ENCODE measurements at regions not wholly inside any gene's neighbourhood (a gene's known extent, or its start where the extent isn't known, plus 50 kb on each side); places are given as distances from the start of the nearest gene placed in this dataset.

DNA sequence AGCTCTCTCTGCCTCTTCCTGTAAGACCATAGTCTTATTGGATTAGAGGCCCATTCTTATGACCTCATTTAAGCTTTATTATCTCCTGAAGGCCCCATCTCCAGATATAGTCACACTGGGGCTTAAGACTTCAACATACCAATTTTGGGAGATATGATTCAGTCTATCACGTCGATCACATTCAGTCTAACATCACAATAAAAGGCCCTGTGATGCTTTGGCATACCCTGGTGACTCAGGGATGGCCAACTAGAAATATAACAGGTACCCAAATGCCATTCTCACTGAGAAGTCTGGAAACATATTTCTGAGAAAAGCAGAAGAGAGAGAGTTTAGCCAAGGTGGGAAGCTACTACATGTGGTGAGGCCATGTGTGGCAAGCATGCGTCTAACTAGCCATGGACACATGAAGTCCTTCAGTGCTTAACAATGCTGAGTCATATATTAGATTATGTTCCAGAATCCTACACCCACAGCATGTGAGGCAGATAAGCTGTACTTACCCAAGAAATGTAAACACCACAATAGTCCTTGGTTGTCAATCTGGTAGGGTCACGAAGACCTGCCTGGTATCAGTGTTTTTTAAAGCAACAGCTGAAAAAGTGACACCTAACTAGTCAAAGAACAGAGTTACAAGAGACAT is 485.1 kb downstream of the FOXO1 start:
- DNase-seq (ENCODE audit: extremely low read depth, low read depth): no peak

DNA sequence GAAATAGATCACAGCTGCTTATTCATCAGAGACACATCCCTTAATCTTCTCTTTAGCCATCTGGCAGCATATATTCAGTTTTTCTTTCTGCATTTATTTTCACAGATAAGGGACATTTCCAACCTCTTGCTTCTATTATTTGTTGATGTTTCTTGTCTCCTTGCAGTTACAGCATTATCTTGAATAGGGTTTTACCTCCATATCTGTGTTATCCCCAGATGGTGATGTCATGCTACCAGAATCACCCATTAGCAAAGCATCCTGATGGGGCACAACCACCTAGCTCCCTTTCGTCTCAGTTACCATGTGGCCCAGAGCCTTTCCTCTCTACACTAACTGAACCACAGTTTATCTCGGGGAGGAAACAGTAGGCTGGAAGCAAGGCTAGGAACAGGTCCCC is 483.9 kb downstream of the FOXO1 start:
- no peak for DNase-seq (ENCODE audit: extremely low read depth, low read depth)

DNA sequence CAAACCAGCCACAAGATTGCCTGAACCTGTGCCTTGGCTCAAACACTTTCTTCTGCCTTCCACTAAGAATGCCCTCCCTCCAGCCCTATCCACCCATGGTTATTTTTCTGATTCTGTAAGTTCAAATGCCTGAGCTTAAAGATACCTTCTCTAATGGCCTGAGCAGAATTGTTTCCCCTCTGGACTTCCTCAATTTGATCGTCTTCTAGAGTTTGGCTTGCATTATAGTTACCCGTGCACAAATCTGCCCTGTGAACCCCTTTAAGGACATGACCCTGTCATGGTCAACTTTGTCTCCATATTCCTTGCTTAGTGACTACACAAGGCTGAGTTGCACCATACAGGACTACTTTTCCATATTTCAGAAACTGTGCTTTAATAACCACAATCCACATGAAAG is 481.0 kb downstream of the FOXO1 start:
- no peak for DNase-seq (ENCODE audit: extremely low read depth, low read depth)

DNA sequence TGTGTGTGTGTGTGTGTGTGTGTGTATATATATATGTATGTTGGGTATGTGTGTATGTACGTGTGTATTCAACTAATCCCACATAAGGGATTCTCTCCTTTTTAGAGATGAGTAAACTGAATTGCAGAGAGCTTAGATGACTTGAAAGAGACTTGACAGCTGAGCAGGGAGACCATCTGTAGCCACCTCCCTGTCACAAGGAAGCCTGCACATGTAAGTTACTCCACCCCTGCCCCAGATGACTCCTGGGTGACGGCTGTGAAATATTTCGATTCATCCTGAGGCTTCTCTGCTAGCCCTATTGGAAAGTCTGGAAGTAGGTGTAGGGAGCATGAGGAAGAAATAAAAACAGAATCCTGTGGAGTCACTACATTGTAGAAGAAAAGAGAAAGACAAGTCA is 480.4 kb downstream of the FOXO1 start:
- DNase-seq (ENCODE audit: extremely low read depth, low read depth): no peak

DNA sequence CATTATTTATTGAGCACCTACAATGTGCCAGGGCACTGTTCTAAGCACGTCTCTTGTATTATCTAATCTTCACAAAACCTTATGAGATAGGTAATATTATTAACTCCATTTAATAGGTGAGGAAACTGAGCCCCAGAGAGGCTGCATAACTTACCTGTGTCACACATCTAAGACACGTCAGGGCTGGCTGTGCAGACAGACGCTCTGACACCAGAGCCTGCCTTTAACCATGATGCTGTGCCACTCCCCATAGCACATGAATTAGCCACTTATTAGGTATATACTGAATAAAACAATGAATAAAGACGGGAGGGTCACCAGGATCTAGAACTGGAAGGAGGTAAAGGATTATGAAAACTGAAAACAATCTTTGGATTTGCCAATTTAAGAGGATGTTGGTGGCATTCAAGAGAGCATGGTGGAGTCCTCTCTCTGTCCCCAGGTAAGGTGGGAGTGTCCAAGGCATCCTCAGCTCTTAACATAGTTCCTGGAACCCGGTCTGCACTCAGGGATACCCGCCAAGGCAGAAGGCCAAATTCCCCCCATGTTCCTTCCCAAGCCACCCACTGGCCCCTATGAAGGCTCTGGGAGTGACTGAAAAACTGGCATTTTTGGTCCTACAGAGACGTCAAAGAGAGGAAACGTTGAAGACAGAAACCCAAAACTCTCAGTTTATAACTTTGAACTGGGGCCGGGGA is 479.7 kb downstream of the FOXO1 start:
- no peak for DNase-seq (ENCODE audit: extremely low read depth, low read depth)

DNA sequence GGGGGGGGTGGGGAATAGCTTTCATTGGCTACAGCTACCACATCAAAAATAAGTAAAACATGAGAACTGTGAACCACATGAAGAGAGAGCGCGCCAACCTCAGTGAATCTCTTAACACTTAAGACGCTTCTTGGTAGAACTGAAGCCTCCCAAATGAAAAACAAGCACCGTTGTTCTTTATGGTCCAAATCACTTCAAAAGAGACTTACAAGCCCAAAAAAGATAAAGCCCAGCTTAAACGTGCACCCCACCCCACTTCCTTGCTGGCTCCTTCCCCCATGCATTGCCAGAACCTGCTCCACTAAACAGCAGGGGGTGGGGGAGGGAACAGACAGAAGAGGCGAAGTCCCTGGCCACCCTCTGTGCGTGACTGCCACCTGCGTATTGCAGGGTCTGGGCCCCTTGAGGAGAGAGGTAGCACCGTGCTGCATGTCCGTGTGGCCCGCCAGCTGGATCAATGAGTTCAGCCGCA is 479.1 kb downstream of the FOXO1 start:
- DNase-seq (ENCODE audit: extremely low read depth, low read depth): no peak

DNA sequence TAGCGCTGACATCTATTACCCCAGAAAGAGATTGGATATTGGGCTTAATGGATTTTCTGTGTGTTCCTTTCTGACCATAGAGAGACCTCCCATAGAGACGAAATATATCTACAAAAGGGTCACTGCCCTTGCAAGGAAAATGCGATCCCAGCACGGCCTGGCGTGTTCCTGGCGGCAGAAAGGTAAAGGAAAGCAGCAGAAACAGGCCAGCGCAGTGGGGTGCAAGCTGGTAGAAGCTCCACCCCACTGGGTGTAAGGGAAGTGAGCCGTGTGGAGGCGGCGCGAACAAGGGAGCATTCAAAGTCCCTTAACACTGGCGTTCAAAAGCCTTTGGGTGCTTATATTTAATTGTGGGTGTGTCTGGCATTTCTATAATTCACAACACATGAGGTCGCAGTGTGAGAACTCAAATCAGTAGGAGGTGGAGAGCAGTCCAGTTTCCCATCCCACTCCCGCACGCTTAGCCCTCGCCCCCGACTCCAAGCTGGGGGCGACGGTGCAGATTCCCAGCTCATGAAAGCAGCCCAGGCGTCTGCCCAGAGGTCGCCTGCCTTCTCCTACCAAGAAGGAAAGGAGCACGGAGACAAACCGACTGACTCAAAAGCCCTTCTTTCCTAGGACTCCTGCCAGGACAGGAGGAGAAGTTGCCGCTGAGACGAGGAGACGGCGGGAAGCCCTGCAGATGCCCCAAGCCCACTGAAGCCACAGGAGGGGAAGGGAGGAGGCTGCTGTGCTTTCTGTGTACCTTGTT is 478.4 kb downstream of the FOXO1 start:
- no peak for DNase-seq (ENCODE audit: extremely low read depth, low read depth)

DNA sequence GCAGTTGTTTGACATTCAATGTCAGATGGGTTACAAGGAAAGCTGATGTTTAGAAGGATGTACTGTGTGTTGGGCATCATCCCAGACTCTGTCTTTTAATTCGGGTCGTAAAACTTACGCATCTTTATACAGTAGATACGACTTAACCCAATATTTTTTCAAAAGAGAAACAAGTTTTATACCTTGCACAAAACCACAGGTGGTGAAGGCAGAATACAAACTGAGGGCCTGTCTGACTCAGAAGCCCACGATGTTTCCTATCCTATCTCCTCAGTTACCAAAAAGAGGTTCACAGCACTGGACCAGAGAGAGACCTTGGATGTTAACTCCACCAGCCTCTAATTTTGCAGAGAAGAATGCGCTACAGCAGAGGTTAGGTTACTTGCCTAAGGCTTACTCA is 477.0 kb downstream of the FOXO1 start:
- DNase-seq (ENCODE audit: extremely low read depth, low read depth): no peak

DNA sequence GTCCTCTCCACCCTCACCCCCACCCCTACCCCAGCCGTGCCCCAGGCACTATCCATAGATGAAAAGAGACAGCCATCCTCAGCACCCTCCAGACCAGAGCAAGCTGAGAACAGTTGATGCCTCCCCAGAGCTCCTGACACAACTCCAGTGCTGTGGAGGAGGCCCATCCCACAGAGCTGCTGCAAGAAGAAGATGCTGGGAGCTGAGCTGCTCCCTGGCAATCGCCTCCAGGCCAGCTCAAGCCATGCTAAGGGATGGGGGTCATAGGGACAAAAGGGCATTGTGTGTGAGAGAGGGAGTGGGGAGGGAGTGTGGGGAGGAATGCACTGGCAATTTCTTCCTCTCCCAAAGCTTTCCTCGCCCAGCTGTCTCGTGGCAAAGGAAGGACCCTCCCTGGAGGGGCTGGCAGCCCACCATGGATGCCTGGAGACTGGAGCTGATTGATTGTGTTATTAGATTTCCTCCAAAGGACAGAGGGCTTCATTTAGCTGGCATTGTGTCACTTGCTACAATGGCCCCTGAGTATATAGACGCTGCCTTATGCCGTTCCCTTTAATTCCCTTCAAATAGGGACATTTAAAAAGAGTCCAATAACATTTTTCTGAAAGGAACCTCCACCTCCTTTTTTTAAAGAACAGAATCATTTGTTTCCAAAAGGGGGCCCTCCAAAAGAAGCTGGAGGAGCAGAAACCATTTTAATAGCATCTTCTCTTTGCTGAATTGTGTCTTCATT is 476.4 kb downstream of the FOXO1 start:
- no peak for DNase-seq (ENCODE audit: extremely low read depth, low read depth)

DNA sequence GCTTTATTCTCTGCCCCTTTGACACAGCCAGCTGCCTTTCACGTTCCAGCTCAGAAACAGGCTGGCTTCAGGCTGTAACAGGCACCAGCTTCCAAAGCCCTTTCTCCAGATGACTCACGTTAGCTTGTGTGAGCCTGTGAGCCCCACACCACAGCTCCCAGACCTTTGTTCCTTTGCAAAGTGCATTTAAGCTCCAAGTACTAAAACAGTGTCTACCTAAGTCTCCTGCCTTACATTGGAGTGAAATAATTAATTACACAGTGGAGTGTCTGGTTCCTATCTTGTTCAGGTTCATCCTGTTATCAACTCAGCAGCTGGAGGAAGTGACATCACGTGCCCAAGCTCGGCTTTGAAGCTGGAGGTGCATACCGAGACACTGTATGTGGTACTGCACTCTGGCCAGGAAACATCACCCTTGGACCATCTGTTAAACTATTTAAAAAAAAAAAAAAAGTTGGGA is 475.8 kb downstream of the FOXO1 start:
- DNase-seq (ENCODE audit: extremely low read depth, low read depth): no peak

DNA sequence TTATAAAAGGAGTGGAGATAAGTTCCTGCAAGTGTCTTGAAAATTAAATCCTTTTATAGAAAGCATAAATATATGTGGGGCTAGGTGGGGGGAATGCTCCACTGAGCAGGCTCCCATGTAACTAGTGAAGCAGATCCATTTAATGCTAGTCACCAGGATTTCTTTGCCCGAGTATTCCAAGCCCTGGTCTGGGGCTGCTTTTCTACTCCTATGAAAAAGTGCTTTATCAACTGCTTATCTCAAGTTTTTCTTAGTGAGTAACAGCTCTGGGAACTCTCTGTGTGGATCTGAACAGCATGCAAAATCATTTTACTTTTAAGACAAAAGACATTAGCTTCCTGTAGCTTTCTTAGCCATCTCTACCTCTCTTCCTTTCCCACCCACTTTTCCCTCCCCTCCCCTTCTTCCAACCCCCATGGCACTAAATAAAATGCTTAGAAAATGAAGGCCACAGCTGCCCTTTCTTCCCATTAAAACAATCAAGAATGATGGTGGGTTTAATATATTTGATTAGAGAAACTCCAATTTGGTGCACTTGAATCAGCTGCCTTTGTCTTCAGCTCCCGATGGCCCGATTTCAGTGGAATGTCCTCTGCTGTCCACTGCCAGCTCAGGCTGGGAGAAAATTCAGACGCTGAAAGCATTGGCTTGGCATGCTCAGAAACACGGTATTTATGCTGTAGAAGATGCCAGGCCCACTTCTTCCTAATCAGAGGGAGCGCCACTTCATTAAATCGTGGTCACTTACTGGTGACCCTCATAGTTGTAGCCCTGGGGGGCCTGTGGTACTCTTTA is 475.1 kb downstream of the FOXO1 start:
- no peak for DNase-seq (ENCODE audit: extremely low read depth, low read depth)

DNA sequence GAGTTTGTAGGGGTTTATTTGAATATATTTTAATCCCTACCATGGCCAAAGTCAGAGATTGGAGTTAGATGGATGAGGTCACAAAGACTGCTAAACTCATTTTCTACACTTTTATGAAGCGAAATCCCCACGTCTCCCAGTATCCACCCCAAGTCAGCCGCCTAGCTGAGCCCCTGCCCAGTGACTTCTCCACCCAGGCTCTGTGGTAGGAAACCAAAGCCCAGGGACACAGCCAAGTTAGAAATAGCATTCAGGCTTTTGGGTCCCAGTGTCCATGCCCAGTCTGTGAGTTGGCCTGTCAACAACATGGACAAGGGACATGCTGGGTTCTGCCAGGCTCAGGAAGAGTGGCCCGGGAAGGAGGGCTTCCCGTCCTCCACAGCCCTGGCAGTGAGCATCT is 474.0 kb downstream of the FOXO1 start:
- no peak for DNase-seq (ENCODE audit: extremely low read depth, low read depth)

DNA sequence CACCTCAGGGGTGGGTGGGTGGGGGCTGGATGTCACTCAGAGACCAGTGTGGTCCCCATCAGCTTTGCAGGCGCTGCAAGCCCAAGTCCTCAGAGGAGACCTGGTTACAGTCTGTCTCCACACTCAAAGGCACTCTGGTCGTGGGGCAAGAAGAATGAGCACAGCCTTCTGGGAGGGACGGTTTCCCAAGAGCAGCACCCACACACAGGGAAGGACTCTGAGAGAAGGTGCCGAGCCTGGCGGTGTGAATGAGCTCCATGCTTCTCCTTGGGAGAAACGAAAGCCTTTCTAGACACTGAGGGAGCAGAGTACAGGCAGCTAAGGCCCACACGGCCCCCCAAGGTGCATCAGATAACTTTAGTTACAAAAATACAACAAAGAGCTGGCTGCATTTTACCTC is 473.6 kb downstream of the FOXO1 start:
- no peak for DNase-seq (ENCODE audit: extremely low read depth, low read depth)

DNA sequence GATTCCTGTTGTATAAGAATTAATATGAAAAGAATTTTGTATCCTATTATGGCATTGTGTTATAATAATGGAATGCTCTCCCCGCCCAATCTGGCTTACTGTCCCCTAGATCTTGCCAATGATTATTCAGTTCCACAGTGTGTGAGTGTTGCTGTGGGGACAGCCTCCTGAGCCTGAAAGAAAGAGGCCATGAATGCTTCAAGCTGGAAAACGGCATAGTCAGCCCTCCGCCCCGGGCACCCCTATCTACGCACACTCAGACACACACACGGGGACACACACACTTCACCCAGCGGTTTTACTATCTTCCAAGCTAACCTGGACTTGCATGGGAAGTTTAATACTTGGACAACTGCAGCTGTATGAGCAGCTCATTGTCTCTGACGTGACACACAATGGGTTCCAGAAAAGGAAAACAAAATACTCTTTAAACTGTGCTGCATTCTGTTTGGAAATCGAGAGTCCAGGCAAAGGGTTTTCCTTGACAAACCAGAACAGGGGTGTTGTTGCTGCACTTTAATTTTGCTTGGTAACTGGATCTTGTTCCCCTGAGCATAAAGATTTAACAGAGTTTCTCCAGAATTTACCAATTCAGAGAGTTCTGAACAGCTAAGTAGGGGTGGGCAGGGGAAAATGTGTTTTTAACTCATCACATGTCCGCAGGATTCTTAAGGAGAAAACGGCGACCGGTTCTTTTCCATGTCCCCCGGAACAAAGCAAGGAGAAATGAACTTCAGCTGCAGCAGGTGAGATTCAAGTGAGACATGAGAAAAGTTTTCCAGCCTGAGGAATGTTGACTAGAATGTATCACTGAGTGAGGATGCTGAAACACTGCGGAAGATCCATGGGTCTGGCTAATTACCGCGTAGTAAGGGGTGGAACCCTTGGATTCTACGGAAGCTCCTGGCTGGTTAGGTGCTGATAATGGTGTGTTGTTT is 472.9 kb downstream of the FOXO1 start:
- DNase-seq (ENCODE audit: extremely low read depth, low read depth): no peak

DNA sequence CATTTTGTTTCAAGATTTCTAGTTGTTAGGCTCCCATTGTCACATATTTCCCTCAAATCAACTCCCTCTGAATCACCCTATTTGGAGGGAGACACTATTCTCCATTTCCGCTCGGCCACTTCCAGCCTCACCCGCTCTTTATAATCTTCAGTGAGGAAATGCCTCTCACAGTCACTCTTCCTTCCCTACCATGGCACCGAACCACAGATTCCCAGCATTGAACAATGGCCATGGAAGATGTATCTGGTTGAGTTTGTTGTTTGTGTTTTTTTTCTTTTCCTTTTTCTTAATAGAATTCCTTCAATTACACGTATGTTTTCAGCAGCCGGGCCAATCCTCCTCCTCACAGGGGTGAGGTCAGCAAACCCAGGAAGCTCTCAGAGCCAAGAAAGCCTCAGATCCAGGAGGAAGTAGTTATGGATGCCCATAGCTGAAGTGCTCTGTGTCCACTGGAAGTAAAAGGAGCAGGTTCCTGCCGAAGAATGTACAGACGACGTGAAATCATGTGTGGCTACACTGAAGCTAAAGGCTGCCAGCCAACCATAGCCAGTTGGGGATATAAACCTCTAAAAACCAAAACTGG is 472.1 kb downstream of the FOXO1 start:
- no peak for DNase-seq (ENCODE audit: extremely low read depth, low read depth)

DNA sequence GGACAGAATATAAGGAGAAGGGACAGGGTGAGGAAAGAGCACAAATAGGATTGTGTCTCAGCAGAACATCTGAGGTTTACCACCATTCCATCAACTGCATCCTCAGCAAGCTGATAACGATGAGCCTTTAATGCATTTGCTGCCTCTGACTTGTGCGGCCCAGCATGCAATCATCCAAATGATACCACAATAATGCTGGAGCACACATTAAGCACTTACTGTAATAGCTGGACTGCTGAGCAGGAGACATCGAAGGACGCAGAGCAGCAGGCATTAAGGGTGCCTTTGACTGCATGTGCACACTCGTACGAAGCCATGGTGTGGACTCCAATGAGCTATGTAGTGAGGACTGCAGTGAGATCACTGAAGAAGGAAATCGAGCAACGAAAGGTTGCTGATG is 469.4 kb downstream of the FOXO1 start:
- DNase-seq (ENCODE audit: extremely low read depth, low read depth): no peak

DNA sequence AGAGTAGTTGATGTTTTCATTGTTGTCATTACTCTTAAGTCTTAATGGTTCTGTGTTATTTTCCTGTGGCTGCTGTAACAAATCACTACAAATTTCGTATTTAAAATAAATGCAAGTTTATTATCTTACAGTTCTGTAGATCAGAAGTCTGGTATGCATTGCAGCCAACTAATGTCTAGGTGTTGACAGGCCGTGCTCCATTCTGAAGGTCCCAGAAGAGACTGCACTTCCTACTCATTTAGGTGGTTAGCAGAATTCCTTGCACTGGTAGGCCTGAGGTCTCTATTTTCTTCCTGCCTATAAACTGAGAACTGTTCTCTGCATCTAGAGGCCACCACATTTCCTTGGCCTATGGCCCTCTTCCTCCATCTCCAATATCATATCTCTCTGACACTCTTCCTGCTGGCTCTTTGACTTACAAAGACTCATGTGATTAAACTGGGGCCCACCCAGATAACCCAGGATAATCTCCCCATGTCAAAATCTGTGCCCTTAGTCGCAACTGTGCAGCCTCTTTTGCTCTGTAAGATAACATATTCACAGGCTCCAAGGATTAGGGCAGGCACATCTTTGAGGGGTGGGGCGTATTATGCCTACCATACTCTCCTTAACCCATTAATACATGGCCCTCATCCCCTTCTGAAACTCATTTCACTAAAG is 468.4 kb downstream of the FOXO1 start:
- no peak for DNase-seq (ENCODE audit: extremely low read depth, low read depth)

DNA sequence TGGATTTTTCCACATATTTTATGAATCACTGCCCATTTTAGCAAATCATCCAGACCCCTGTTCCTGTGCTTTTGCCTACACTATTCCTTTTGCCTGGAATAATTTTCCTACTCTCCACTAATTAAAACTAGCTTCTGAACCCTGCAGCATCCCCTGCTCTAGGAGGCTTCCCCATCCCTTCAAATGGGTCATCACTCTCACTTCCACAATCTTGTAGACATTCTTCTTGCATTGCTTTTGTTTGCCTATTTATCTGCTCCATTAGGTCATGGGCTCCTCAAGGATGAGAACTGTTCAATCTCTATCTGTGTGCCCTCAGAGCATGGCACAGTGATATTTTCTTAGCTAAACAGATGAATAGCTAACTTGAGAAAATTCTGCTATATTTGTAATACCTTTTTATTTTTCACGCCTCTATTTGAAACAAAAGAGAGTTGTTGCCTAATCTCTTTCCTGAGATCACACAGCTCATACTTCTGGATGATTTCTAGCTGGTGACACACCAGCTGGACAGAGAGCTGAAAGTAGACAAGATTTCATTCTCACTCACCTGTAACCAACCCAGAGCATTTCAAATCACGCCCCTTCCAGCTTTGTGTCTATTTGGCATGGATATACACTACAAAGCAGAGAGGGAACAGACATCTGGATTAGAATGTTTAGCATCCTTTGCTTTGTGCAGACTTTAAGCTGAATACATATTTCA is 466.0 kb downstream of the FOXO1 start:
- DNase-seq (ENCODE audit: extremely low read depth, low read depth): no peak
